ENCODE measurements at regions not wholly inside any gene's neighbourhood (a gene's known extent, or its start where the extent isn't known, plus 50 kb on each side); places are given as distances from the start of the nearest gene placed in this dataset.

- no peak overlapping the region for H3K4me2 ChIP-seq (ENCODE audit: low read length)
- no peaks in the 10 kb centered on the region for H3K36me3 ChIP-seq (ENCODE audit: control insufficient read depth, low read length)
- H3K4me3 ChIP-seq (ENCODE audit: low read length): no peak overlapping the region
- H3F3A ChIP-seq (ENCODE audit: control insufficient read depth, insufficient read depth): no peaks in the 10 kb centered on the region
- no peaks in the 10 kb centered on the region for H3K4me1 ChIP-seq (ENCODE audit: control insufficient read depth, low read length)
- no peaks in the 10 kb centered on the region for H3K79me2 ChIP-seq (ENCODE audit: control insufficient read depth, low read length)
- no peaks in the 10 kb centered on the region for H4K20me1 ChIP-seq (ENCODE audit: control insufficient read depth, insufficient read depth, low read depth, low read length)
- H3K9me3 ChIP-seq (ENCODE audit: control insufficient read depth, insufficient read depth, low read length): no peaks in the 10 kb centered on the region
- no peaks in the 10 kb centered on the region for H3K27me3 ChIP-seq (ENCODE audit: control insufficient read depth, low read length)
- no peak overlapping the region for H3K27ac ChIP-seq (ENCODE audit: low read depth, low read length)
- TF ChIP-seq EZH2phosphoT487 (IDR thresholded peaks at IDR 0.05; ENCODE audit: borderline replicate concordance, low read length): no peak
- TF ChIP-seq CTCF (IDR thresholded peaks at IDR 0.05; ENCODE audit: low read depth, low read length, poor library complexity, severe bottlenecking): no peak
- no peaks in the 10 kb centered on the region for H3K9me2 ChIP-seq (replicated peaks; ENCODE audit: control insufficient read depth, low read length)
These were observed 238.1 kb downstream of the LPIN1 start for GRCh38 chr2:11984316-11985158.

- Histone ChIP-seq H3K4me1 (ENCODE audit: control insufficient read depth, low read length) (no peaks in the 10 kb centered on the region), H3K9me2 (replicated peaks; ENCODE audit: control insufficient read depth, low read length) (no peaks in the 10 kb centered on the region), H3K9me3 (ENCODE audit: control insufficient read depth, insufficient read depth, low read length) (no peaks in the 10 kb centered on the region), H3F3A (ENCODE audit: control insufficient read depth, insufficient read depth) (no peaks in the 10 kb centered on the region), H4K20me1 (ENCODE audit: control insufficient read depth, insufficient read depth, low read depth, low read length) (no peaks in the 10 kb centered on the region), H3K27me3 (ENCODE audit: control insufficient read depth, low read length) (no peaks in the 10 kb centered on the region), H3K4me3 (ENCODE audit: low read length) (no peak overlapping the region), H3K27ac (ENCODE audit: low read depth, low read length) (no peak overlapping the region), H3K79me2 (ENCODE audit: control insufficient read depth, low read length) (no peaks in the 10 kb centered on the region), H3K36me3 (ENCODE audit: control insufficient read depth, low read length) (no peaks in the 10 kb centered on the region), H3K4me2 (ENCODE audit: low read length) (no peak overlapping the region)
- TF ChIP-seq CTCF (IDR thresholded peaks at IDR 0.05; ENCODE audit: low read depth, low read length, poor library complexity, severe bottlenecking) (no peak), EZH2phosphoT487 (IDR thresholded peaks at IDR 0.05; ENCODE audit: borderline replicate concordance, low read length) (no peak)
These were observed 239.6 kb downstream of the LPIN1 start for GRCh38 chr2:11985817-11986566.

GRCh38 chr2:11987151-11987550, 240.7 kb downstream of the LPIN1 start:
- Histone ChIP-seq H3K9me2 (replicated peaks; ENCODE audit: control insufficient read depth, low read length) (no peaks in the 10 kb centered on the region), H3K4me1 (ENCODE audit: control insufficient read depth, low read length) (no peaks in the 10 kb centered on the region), H3K9me3 (ENCODE audit: control insufficient read depth, insufficient read depth, low read length) (no peaks in the 10 kb centered on the region), H3K4me2 (ENCODE audit: low read length) (no peak overlapping the region), H3F3A (ENCODE audit: control insufficient read depth, insufficient read depth) (no peaks in the 10 kb centered on the region), H3K27ac (ENCODE audit: low read depth, low read length) (no peak overlapping the region), H3K36me3 (ENCODE audit: control insufficient read depth, low read length) (no peaks in the 10 kb centered on the region), H3K4me3 (ENCODE audit: low read length) (no peak overlapping the region), H3K79me2 (ENCODE audit: control insufficient read depth, low read length) (no peaks in the 10 kb centered on the region), H3K27me3 (ENCODE audit: control insufficient read depth, low read length) (no peaks in the 10 kb centered on the region), H4K20me1 (ENCODE audit: control insufficient read depth, insufficient read depth, low read depth, low read length) (no peaks in the 10 kb centered on the region)
- no peak for TF ChIP-seq CTCF (IDR thresholded peaks at IDR 0.05; ENCODE audit: low read depth, low read length, poor library complexity, severe bottlenecking)
- TF ChIP-seq EZH2phosphoT487 (IDR thresholded peaks at IDR 0.05; ENCODE audit: borderline replicate concordance, low read length): no peak
